ENCODE measurements at regions not wholly inside any gene's neighbourhood (a gene's known extent, or its start where the extent isn't known, plus 50 kb on each side); places are given as distances from the start of the nearest gene placed in this dataset.

- Histone ChIP-seq H3K9ac (ENCODE audit: control insufficient read depth, insufficient read depth, low read length) (no peak overlapping the region), H3K27me3 (replicated peaks in 1 of 2; ENCODE audit: control insufficient read depth in 2 of 2, insufficient read depth in 2 of 2, low read length in 1 of 2) (no peaks in the 10 kb centered on the region), H3K36me3 (ENCODE audit: control insufficient read depth in 2 of 2, insufficient read depth in 2 of 2, low read length in 1 of 2) (no peaks in the 10 kb centered on the region), H3K79me2 (ENCODE audit: control insufficient read depth, insufficient read depth, low read length) (no peaks in the 10 kb centered on the region), H3K27ac (ENCODE audit: control insufficient read depth, insufficient read depth) (no peak overlapping the region), H3K4me3 (no peak overlapping the region), H3K4me1 (ENCODE audit: control insufficient read depth, insufficient read depth, low read length) (no peaks in the 10 kb centered on the region), H3K9me3 (replicated peaks; ENCODE audit: control insufficient read depth, insufficient read depth, low read length) (no peaks in the 10 kb centered on the region), H4K20me1 (ENCODE audit: control insufficient read depth, insufficient read depth) (no peaks in the 10 kb centered on the region), H3K4me2 (ENCODE audit: control insufficient read depth, insufficient read depth) (no peak overlapping the region), H2AFZ (ENCODE audit: control insufficient read depth, low read depth, low read length) (no peak overlapping the region)
- intact Hi-C loops (cut with micrococcal nuclease; ENCODE audit: unreplicated experiment) (no loop called here), in situ Hi-C loops (cut with MboI) (no loop called here)
- TF ChIP-seq FOXK2 (IDR thresholded peaks at IDR 0.05), result no peak
- TF ChIP-seq POLR2AphosphoS2 (IDR thresholded peaks at IDR 0.05; ENCODE audit: low read depth, low read length), result no peak
- no peak for TF ChIP-seq MEF2B (IDR thresholded peaks at IDR 0.05; ENCODE audit: partially characterized antibody, poor library complexity, severe bottlenecking)
- TF ChIP-seq ZNF217 (IDR thresholded peaks at IDR 0.05), result no peak
- no peak for TF ChIP-seq CBX5 (IDR thresholded peaks at IDR 0.05; ENCODE audit: low read depth)
- no peak for TF ChIP-seq NR2C1 (IDR thresholded peaks at IDR 0.05)
- no peak for TF ChIP-seq SP1 (IDR thresholded peaks at IDR 0.05; ENCODE audit: low read depth, low read length)
- no peak for TF ChIP-seq BACH1 (IDR thresholded peaks at IDR 0.05; ENCODE audit: borderline replicate concordance)
- TF ChIP-seq RAD21 (IDR thresholded peaks at IDR 0.05; ENCODE audit: insufficient read depth, low read depth, low read length), result no peak
- TF ChIP-seq KDM1A (IDR thresholded peaks at IDR 0.05; ENCODE audit: borderline replicate concordance), result no peak
- TF ChIP-seq SKIL (IDR thresholded peaks at IDR 0.05; ENCODE audit: low read depth, poor library complexity, severe bottlenecking), result no peak
- TF ChIP-seq, protein P1, sequence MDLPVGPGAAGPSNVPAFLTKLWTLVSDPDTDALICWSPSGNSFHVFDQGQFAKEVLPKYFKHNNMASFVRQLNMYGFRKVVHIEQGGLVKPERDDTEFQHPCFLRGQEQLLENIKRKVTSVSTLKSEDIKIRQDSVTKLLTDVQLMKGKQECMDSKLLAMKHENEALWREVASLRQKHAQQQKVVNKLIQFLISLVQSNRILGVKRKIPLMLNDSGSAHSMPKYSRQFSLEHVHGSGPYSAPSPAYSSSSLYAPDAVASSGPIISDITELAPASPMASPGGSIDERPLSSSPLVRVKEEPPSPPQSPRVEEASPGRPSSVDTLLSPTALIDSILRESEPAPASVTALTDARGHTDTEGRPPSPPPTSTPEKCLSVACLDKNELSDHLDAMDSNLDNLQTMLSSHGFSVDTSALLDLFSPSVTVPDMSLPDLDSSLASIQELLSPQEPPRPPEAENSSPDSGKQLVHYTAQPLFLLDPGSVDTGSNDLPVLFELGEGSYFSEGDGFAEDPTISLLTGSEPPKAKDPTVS (IDR thresholded peaks at IDR 0.05; ENCODE audit: low read depth, low read length), result no peak
- TF ChIP-seq, protein P2, sequence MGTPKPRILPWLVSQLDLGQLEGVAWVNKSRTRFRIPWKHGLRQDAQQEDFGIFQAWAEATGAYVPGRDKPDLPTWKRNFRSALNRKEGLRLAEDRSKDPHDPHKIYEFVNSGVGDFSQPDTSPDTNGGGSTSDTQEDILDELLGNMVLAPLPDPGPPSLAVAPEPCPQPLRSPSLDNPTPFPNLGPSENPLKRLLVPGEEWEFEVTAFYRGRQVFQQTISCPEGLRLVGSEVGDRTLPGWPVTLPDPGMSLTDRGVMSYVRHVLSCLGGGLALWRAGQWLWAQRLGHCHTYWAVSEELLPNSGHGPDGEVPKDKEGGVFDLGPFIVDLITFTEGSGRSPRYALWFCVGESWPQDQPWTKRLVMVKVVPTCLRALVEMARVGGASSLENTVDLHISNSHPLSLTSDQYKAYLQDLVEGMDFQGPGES (IDR thresholded peaks at IDR 0.05), result no peak
- TF ChIP-seq ZSCAN29 (IDR thresholded peaks at IDR 0.05), result no peak
- TF ChIP-seq POLR2AphosphoS5 (IDR thresholded peaks at IDR 0.05; ENCODE audit: low read length), result no peak
- TF ChIP-seq ESRRA (IDR thresholded peaks at IDR 0.05; ENCODE audit: low read length), result no peak
- CTCF ChIA-PET, result no interaction called here
- no TSS peak for BruUV-seq (replicated peaks)
- SMC1A ChIA-PET (ENCODE audit: uncharacterized antibody, unreplicated experiment), result interaction anchor here (0.6 kb wide), 1 partner anchor 18 kb away, joined by 3 read pairs; no protein-coding TSS in a partner anchor
- RAD21 ChIA-PET (ENCODE audit: unreplicated experiment), result no interaction called here
- WGBS (ENCODE audit: insufficient coverage, insufficient replicate concordance, low lambda C conversion rate, missing lambda C conversion rate), result 100% methylated on average over 1 of the region's 1 CpG
- no peak for ATAC-seq
- no peak for FAIRE-seq
- DNase-seq (ENCODE audit: low read depth, low spot score), result no peak
- POLR2A ChIA-PET, result no interaction called here
Observed at GRCh38 chr12:23096321-23096720, 471.4 kb downstream of the ETNK1 start.
